HuH-7 (cell line): ENCODE measurements at regions not wholly inside any gene's neighbourhood (a gene's known extent, or its start where the extent isn't known, plus 50 kb on each side); places are given as distances from the start of the nearest gene placed in this dataset.

Experiments used
- DNase-seq: peaks from one replicate; pipeline ENCODE4 v3.0.0; 2011; ENCODE audit warnings: low spot score

- no peak for DNase-seq
Observed at GRCh38 chr4:111871802-111872201, 273.5 kb upstream of the FAM241A start.

GRCh38 chr4:111873801-111874200, 271.5 kb upstream of the FAM241A start:
- DNase-seq, result no peak

- DNase-seq, result no peak
Observed at GRCh38 chr4:111879539-111879938, 265.7 kb upstream of the FAM241A start.

- no peak for DNase-seq
Observed at GRCh38 chr4:111880116-111880515, 265.1 kb upstream of the FAM241A start.

- no peak for DNase-seq
Observed at GRCh38 chr4:111883557-111883999, 261.7 kb upstream of the FAM241A start.

GRCh38 chr4:111890412-111890811, 254.8 kb upstream of the FAM241A start:
- DNase-seq, result no peak

- DNase-seq, result no peak
Observed at GRCh38 chr4:111905511-111905910, 239.7 kb upstream of the FAM241A start.

GRCh38 chr4:111919639-111920038, 225.6 kb upstream of the FAM241A start:
- DNase-seq, result no peak

- no peak for DNase-seq
Observed at GRCh38 chr4:111921714-111922113, 223.5 kb upstream of the FAM241A start.

- DNase-seq, result no peak
Observed at GRCh38 chr4:111923786-111924185, 221.5 kb upstream of the FAM241A start.

- no peak for DNase-seq
Observed at GRCh38 chr4:111924696-111925095, 220.6 kb upstream of the FAM241A start.

- DNase-seq, result no peak
Observed at GRCh38 chr4:111930659-111931058, 214.6 kb upstream of the FAM241A start.

- DNase-seq, result no peak
Observed at GRCh38 chr4:111933703-111934102, 211.6 kb upstream of the FAM241A start.

- no peak for DNase-seq
Observed at GRCh38 chr4:111934314-111934713, 210.9 kb upstream of the FAM241A start.

GRCh38 chr4:111937368-111937767, 207.9 kb upstream of the FAM241A start:
- peak; percentile 7 for DNase-seq

- DNase-seq, result no peak
Observed at GRCh38 chr4:111941957-111942356, 203.3 kb upstream of the FAM241A start.

- peak; percentile 27 for DNase-seq
Observed at GRCh38 chr4:111943796-111944203, 201.5 kb upstream of the FAM241A start.

GRCh38 chr4:111945014-111945413, 200.2 kb upstream of the FAM241A start:
- DNase-seq, result no peak

GRCh38 chr4:111946800-111947199, 198.5 kb upstream of the FAM241A start:
- DNase-seq, result no peak

- no peak for DNase-seq
Observed at GRCh38 chr4:111952688-111953087, 192.6 kb upstream of the FAM241A start.

GRCh38 chr4:111954550-111954949, 190.7 kb upstream of the FAM241A start:
- no peak for DNase-seq

- no peak for DNase-seq
Observed at GRCh38 chr4:111955001-111955400, 190.3 kb upstream of the FAM241A start.

- DNase-seq, result no peak
Observed at GRCh38 chr4:111957116-111957515, 188.1 kb upstream of the FAM241A start.

GRCh38 chr4:111957997-111958396, 187.3 kb upstream of the FAM241A start:
- no peak for DNase-seq

- DNase-seq, result no peak
Observed at GRCh38 chr4:111959222-111959621, 186.0 kb upstream of the FAM241A start.
